ENCODE measurements at regions not wholly inside any gene's neighbourhood (a gene's known extent, or its start where the extent isn't known, plus 50 kb on each side); places are given as distances from the start of the nearest gene placed in this dataset.

- DNase-seq = no peak
Observed at GRCh38 chr11:122523846-122524805, 131.4 kb upstream of the UBASH3B start.

GRCh38 chr11:122521626-122522025 lies 133.9 kb upstream of the UBASH3B start:
- no peak for DNase-seq

- no peak for DNase-seq
Observed at GRCh38 chr11:122517403-122518379, 137.8 kb upstream of the UBASH3B start.

GRCh38 chr11:122516686-122517085 lies 138.8 kb upstream of the UBASH3B start:
- no peak for DNase-seq

GRCh38 chr11:122513997-122514396 lies 141.5 kb upstream of the UBASH3B start:
- no peak for DNase-seq

- no peak for DNase-seq
Observed at GRCh38 chr11:122513328-122513727, 142.2 kb upstream of the UBASH3B start.

- no peak for DNase-seq
Observed at GRCh38 chr11:122512688-122513087, 142.8 kb upstream of the UBASH3B start.

- no peak for DNase-seq
Observed at GRCh38 chr11:122509899-122510298, 145.6 kb upstream of the UBASH3B start.

- no peak for DNase-seq
Observed at GRCh38 chr11:122509091-122509490, 146.4 kb upstream of the UBASH3B start.

GRCh38 chr11:122505304-122506006 lies 150.1 kb upstream of the UBASH3B start:
- peak; percentile 31 to 68 for DNase-seq

- no peak for DNase-seq
Observed at GRCh38 chr11:122494221-122494620, 161.3 kb upstream of the UBASH3B start.

GRCh38 chr11:122491509-122491908 lies 164.0 kb upstream of the UBASH3B start:
- no peak for DNase-seq

GRCh38 chr11:122488892-122489706 lies 166.4 kb upstream of the UBASH3B start:
- no peak for DNase-seq

- DNase-seq = no peak
Observed at GRCh38 chr11:122487669-122488068, 167.9 kb upstream of the UBASH3B start.

- no peak for DNase-seq
Observed at GRCh38 chr11:122486793-122487495, 168.6 kb upstream of the UBASH3B start.

GRCh38 chr11:122478986-122479385 lies 176.5 kb upstream of the UBASH3B start:
- DNase-seq = no peak

- no peak for DNase-seq
Observed at GRCh38 chr11:122468965-122469364, 186.6 kb upstream of the UBASH3B start.

- DNase-seq = no peak
Observed at GRCh38 chr11:122463530-122463929, 192.0 kb upstream of the UBASH3B start.

- no peak for DNase-seq
Observed at GRCh38 chr11:122459064-122459463, 196.5 kb upstream of the UBASH3B start.

- DNase-seq = peak in 1 of 2 experiments; percentile 20
Observed at GRCh38 chr11:122453586-122453985, 201.9 kb upstream of the UBASH3B start.

GRCh38 chr11:122451911-122452310 lies 203.6 kb upstream of the UBASH3B start:
- DNase-seq = no peak

Measured in NCI-H446 (cell line).